ENCODE measurements at regions not wholly inside any gene's neighbourhood (a gene's known extent, or its start where the extent isn't known, plus 50 kb on each side); places are given as distances from the start of the nearest gene placed in this dataset.
"Not testable (repeated sequence)": the region's sequence is repeated elsewhere in the genome, so short reads cannot be mapped to it uniquely, and the experiment has no call there.

DNA sequence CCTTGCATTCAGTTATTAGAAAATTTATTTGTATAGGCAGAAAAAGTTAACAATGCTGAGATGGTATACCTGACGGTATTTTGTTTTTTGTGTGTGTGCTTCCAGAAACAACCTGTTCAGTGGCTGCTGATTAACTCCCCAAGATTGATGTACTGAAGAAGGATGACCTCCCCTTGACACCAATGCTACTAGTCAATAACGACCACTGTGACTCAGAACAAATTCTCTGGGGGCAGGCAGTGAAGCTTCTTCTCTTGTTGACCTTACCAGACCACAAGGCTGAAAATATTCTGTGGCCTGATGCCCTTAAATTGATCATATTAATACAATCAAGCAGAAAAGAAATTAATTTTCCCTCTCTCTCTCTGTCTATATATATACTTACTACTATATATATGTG, 1182.9 kb upstream of the CRIM1 start:
- DNase-seq = no peak

DNA sequence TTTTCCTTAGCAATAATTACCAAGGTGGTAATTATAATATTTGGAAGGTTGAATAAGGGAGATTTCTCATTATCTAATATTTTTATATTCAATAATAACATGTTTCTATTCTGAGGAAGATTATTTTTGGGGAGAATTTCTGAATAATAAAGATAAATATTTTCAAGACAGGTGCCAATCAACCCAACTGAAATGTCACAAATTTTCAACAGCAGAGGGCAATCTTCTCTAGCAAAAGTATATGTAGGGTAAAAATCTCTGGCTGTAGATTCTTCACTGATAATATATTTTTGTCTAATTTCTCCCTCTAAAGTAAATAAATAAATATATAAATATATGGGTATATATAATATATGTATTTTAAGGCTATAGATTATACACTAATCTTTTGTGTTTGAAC, 1187.2 kb upstream of the CRIM1 start:
- no peak for DNase-seq

DNA sequence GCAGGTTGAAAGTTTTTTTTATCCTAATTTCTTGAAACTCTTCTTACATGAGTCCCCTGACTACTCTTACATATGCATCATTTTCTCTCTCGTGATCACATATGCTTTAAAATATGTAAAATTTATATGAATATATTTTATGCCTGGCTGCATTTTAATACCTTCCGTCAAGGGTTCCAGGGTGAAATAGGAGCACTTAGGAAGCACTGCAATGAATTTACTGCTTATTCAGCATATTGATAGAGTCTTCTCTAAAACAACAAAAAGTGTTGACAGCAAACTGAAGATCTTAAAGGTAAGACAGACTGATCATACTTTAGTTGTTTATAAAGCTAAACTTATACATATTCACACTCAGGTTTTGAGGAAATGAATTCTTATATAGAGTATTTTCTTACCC, 1191.6 kb upstream of the CRIM1 start:
- no peak for DNase-seq

DNA sequence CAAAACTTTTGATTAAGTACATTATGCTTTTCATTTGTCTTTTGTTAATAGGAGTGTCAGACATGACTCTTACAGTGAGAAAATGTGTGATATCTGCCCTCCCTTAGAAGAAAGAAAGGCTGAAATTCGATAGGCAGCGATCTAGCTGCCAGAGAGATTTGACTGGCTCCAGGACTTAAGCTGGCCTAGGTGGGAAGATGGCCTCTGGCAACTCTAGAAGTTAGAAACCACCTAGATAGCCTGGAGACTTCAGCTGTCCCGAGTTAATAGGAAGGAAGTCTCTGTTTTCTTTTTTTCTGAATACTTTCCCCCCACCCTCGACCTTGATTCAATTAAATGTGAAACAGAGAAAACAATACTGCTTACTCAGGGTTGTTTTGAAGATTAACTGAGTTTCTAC, 1194.7 kb upstream of the CRIM1 start:
- DNase-seq = no peak

DNA sequence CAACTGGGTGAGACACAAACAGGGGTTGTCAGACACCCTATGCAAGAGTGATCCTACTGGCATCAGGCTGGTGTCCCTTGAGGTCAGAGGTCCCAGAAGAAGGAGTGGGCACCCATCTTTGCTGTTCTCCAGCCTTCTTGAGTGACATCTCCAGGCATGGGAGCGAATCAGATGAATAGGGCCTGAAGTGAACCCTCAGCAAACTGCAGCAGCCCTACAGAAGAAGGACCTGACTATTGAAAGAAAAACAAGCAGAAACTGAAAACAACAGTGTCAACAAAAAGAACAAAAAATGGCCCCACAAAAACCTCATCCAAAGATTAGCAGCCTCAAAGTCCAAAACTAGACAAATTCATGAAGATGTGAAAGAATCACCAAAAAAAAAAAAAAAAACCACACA, 1229.7 kb upstream of the CRIM1 start:
- no peak for DNase-seq

DNA sequence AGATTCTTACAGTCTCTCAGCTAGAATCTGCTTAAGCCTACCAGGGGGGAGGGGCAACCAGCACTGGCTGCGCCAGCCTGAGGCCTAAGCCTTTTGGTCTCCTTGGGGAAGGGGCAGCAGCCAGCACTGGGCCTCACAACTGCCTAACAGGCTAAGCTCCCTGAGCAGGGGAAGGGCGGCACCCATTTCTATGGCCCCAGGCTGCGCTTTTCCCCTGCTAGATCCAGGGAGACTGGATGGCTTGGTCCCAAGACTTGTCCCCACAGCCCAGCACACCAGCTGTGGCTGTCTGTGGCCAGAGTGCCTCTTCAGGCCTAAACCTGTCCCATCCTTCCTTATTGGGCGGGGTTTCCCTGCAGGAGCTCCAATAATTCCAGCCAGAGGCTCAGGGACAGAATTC, 1230.3 kb upstream of the CRIM1 start:
- no peak for DNase-seq

DNA sequence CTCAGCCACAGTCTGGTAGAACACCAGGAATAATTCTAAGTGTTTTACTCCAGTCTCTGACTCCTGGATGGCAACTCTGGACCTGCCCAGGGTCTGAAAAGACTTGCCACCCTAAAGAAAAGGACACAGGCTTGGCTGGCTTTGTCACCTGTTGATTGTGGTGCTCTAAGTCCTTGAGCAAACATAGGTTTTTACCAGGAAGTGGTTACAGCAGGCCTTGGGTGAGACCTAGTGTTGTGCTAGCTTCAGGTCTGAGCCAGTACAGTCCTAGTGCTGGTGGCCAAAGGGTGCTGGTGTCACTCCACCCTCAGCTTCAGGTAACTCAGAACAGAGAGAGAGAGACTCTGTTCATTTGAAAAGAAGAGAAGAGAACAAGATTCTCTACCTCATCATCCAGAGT, 1239.4 kb upstream of the CRIM1 start:
- DNase-seq = no peak

DNA sequence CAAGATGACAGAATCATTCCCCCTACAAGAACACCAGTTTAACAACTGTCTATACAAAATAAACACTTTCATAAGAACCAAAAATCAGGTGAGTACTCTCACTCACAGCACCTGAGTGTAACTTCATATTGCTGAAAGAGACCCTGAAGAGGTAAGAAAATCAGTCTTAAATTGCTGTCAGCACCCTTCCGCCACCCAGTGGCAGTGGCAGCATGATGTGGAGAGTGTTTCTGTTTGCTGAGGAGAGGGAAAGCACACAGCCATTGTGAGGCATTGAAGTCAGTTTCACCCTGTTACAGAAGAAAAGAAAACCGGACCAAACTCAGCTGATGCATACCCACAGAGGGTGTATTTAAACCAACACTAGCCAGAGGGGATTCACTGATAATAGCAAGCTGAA, 1240.8 kb upstream of the CRIM1 start:
- DNase-seq = no peak

DNA sequence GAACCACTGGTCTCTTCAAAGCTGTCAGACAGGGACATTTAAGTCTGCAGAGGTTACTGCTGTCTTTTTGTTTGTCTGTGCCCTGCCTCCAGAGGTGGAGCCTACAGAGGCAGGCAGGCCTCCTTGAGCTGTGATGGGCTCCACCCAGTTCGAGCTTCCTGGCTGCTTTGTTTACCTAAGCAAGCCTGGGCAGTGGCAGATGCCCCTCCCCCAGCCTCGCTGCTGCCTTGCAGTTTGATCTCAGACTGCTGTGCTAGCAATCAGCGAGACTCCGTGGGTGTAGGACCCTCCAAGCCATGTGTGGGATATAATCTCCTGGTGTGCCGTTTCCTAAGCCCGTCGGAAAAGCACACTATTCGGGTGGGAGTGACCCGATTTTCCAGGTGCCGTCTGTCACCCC, 1243.2 kb upstream of the CRIM1 start:
- not testable (repeated sequence) for DNase-seq

DNA sequence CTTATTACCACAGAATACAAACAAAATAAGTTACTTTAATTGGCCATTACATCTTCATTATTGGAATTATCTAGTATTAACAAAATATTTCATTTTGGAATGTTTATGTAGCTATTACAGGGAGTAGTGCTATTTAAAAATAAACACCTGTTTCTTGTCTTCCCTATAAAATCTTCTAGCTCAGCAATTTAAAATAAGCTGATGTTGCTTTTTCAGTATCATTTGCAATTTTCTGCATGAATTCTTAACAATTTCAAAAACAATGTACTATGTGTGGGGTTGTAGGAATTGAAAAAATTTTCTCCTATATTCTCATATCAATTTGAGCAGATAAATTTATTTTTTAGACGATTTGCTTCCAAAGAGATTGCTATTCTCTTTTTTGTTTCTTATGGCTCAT, 1251.3 kb upstream of the CRIM1 start:
- DNase-seq = no peak

DNA sequence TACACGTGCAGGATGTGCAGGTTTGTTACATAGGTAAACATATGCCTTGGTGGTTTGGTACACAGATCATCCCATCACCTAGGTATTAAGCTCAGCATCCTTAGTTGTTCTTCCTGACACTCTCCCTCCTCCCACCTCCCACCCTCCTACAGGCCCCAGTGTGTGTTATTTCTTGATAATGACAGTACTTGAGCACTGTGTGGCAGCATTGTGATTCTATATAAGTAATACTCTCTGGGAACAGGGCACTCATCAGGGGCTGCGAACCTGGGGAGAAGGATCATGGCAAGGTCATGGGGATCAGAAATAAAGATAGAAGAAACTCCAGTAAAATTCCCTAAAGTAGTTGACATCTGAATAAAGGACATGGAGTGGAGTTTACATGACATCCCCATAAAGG, 1256.2 kb upstream of the CRIM1 start:
- DNase-seq = no peak

DNA sequence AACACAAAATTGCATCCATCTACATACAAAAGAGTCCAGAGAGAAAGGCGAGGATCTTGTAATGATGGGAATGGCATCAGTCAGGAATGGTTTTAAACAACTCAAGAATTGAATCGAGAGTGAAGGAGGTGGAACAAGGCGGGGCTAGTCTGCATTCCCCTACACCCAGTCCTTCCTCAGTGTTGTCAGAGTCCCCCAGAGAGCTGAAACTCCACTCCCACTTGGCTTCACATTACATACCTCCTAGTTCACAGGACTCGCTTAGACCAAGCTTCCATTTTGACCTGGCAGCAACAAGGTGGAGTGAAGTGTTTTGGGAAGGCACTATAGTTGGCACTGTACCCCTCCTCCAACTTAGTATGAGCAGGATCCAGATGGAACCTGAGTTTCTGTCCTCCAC, 1273.5 kb upstream of the CRIM1 start:
- DNase-seq = no peak

DNA sequence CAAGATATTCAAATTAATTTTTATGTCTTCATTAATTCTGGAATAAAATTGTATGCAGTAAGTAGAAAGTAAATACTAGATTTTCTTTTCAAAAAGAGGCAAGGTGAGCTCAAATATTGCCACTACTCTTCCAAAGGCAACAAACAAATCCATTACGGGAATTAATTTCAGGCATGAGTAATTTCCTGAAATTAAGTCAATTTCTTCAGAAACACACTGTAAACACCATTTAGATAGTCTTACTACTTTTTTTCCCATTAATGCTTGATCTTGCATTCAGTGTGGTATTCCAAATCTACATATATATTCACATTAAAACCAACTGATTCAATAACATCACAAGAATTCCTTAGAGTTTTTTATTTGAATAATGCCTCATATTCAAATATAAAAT, 1274.0 kb upstream of the CRIM1 start:
- no peak for DNase-seq

DNA sequence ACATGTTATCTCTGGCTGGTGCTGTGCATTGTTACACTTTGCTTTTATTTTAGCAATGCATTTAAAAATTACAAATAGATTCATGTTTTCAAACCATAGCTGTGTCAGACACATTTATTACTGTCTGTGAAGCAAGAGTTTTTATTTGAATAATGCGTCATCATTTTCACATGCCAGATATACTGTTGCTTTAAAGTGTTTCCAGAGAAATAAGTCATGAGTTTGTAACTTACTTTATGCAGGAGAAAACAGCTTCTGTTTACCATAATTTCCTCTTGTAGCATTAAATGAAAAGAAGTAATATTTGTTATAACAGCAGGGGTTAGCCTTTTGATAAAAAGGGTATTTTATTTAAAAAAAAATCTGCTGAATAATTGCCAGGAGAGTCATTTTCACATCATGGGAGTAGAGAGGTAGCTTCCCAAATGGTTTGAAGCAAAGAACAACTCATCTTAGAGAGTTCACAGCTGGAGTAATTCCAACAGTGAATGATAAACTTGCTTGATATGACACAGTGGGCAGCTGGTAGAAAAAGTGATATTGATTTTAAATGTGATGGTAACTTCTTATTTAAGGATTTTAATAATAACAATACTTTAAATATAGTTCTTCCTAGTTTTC, 1274.5 kb upstream of the CRIM1 start:
- no peak for DNase-seq

DNA sequence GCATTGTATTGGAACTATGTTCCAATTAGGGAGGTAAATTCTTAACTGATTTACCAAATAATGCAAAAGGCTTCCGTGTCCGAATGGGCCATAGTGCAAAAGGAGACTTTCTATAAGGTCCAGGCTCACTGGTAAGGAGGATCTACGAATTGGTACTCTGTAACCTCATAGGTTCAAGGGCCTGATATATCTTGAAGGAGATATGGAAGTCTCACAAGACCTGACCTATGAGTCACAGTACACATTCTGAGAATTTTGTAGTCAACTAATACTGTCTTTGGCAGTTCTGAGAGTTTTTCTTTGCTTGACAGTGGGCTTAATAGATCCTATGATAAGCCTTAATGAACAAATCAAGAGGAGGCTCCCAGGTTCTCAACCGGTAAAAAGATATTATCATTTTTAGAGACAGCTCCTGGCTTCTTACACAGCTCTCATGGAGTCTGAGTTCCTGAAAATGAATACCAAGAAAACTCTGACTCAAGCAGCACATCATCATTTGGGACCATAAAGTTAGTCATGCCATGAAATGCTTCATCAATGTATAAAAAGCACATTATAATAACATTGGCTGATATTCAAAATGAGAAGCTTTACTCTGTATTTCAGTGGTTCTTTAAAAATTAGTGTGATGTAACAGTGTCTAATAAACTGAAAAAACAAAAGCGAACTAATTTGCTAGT, 1275.2 kb upstream of the CRIM1 start:
- no peak for DNase-seq

DNA sequence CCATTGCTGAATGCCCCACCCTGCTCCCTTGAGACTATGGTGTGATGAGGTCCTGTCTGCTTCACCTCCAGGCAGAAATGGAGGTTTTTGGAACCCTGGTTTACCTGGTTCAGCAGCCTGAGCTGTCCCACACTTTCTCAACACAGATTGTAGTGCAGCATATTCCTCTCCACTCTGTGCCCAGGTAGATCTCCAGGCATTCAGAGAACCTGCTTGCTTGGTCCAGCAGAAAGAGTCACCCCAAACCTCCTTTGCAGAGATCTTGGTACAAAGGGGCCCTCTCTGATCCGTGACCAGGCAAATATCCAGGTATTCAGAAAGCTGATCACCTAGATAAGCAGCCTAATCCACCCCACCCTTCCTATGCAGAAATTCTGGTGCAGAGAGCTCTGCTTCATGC, 1288.2 kb upstream of the CRIM1 start:
- DNase-seq = no peak

DNA sequence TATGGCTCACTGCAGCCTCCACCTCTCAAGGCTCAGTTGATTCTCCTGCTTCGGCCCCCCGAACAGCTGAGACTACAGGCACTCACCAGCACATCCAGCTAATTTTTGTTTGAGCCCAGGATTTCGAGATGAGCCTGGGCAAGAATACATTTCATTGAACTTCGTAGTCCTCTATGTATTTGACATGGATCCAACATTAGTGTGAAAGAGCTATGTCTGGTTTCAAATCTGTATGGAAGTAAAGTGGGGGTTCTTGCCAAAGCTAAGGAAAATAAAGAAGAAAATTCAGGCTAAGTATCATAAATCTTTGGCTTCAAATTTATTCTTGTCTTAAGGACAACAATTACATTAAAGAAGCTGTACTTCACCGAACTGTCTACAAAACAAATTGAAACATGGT, 1291.7 kb upstream of the CRIM1 start:
- no peak for DNase-seq

DNA sequence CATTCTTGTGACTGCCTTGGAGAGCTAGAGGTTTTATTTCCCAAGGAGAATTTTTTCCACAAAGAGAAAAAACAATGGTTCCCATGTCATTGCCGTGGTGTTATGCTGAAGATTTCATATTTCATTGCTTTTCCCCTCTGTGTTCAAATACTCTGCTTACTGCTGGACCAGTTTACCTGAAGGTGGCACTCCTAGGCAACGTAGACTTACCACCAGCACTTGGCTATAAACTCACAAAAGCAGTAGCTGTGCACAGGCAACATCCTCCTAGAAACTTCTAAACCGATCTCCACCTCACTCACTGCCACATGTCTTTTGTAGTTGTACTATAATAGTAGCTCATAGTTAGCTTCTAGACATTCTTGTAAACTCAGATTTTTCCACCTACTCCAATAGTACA, 1319.7 kb upstream of the CRIM1 start:
- DNase-seq = no peak

DNA sequence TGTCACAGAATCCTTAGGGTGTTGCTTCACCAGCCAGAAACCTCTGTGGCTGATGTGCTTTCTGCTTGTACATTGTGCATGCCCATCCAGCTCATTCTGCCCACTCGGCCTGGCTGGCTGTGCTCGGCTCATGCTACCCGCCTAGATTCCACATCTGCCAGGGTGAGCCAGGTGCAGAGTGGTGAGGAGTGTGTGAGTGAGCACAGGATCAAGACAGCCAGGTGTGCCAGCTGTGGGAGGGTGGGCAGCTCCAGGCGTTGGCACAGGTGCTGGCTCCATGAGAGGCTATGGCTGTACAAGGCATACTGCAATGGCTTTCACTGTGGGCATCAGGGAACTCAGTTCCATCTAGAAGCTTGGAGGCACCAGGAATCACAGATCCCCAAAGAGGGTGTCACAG, 1321.8 kb upstream of the CRIM1 start:
- DNase-seq = no peak

DNA sequence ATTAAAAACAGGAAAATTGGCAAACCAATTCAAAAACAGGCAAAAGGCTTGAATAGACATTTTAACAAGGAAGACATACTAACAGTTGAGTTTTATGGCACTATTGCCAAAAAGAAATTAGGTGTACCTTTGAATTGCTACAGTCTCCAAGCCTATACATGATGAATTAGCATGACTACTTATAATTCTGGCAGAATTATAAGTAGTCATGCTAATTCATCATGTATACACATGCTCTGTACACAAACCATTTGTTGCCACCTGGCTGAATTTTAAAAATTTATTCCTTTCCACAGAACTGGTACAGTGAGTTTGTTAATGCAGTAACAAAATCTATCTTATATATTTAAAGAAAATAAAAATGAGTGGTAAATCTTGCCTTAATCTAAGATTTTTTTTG, 1332.0 kb upstream of the CRIM1 start:
- DNase-seq = no peak

DNA sequence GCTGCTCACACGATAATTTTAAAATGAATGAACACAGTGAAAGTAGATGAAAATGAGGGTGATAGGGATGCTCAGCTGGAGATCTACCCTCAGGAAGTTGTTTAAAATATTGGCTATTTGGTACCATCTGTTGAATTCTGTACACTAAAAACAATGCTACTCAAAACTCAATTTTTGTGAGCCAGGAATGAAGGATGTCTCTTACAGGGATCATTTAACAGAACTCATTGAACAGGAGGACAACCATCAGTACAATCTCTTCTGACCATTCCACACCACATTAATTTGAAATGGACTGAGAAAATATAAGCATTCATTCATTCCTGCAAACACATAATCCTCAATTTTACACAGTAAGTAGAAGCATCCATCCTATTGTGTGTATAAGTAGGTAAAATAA, 1355.1 kb upstream of the CRIM1 start:
- no peak for DNase-seq

DNA sequence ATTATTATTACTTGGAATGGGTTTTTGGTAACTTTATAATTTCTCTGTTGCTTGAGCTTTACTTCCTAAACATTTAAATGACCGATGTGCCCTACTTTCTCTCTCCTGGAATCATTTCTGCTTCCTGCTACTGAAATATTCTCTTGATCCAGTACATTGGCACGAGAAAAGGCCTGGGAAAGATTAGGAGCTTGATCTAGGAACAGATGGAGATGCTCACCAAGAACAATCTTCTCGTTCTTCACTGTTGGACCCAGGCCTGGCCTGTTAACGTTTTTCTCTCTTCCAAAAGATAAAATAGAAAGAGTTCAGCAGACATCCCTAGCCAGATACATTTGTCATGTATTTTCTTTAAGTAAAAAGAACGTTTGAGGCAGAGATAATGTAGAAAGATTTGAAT, 1356.8 kb upstream of the CRIM1 start:
- no peak for DNase-seq

DNA sequence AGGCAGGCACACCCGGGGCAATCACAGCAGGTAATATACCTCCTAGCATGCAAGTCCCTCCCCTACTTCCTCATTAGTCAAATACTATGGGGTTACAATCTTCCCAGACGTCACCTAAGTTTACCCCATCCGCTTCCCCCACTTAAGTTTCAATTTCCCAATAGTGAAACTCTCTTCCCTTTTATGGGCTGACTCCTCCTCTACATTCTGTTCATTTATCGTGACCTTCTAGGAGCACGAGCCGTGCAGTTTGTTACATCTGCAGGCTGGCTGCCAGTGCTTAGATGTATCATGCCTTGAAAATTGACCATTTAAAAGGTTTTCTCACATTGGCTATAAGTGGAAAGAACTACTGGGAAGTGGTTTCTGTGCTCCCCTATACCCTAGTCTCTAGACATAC, 1357.8 kb upstream of the CRIM1 start:
- DNase-seq = no peak

DNA sequence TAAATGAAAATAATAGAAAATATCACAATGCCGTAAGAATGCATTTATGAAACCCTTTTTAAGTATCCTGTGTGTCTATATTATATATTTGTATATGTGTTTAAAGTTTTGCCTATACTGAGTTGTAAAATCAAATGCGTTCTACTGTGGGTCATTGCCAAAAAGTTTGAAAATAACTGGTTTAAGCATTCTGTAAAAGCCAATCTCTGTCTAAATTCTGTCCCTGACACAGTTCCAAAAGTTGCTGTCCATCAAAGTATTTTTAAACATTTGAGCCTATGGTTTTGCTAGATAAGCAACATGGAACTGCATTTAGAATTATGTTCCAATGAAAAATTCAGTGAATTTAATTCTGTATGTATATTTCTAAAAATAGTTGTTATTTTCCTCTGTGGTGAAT, 1360.4 kb upstream of the CRIM1 start:
- no peak for DNase-seq
